ENCODE measurements at regions not wholly inside any gene's neighbourhood (a gene's known extent, or its start where the extent isn't known, plus 50 kb on each side); places are given as distances from the start of the nearest gene placed in this dataset.

DNA sequence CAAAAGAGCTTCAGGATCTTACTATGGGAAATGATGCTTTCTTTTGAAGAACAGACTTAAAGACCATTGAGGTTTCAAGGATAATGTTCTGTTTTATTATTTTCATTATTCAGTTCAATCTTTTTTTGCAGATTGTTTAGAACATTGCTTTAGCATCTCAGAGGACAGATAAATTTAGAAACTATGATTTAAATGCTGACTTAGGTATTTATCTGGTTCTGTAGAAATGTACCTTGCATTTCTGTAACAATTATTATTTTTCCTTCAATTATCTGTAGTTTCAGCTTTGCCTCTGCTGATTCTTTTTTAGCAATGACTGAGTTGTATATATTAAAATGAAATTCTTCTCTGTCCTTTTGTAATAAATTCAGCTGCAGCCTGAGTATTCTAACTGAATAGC lies 205.4 kb upstream of the PCSK2 start:
- TF ChIP-seq, protein P1, sequence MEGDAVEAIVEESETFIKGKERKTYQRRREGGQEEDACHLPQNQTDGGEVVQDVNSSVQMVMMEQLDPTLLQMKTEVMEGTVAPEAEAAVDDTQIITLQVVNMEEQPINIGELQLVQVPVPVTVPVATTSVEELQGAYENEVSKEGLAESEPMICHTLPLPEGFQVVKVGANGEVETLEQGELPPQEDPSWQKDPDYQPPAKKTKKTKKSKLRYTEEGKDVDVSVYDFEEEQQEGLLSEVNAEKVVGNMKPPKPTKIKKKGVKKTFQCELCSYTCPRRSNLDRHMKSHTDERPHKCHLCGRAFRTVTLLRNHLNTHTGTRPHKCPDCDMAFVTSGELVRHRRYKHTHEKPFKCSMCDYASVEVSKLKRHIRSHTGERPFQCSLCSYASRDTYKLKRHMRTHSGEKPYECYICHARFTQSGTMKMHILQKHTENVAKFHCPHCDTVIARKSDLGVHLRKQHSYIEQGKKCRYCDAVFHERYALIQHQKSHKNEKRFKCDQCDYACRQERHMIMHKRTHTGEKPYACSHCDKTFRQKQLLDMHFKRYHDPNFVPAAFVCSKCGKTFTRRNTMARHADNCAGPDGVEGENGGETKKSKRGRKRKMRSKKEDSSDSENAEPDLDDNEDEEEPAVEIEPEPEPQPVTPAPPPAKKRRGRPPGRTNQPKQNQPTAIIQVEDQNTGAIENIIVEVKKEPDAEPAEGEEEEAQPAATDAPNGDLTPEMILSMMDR (IDR thresholded peaks at IDR 0.05; ENCODE audit: borderline replicate concordance, insufficient read depth, low read depth, low read length): no peak
- no peak overlapping the region for H3K4me3 ChIP-seq (ENCODE audit: low read depth, low read length)

DNA sequence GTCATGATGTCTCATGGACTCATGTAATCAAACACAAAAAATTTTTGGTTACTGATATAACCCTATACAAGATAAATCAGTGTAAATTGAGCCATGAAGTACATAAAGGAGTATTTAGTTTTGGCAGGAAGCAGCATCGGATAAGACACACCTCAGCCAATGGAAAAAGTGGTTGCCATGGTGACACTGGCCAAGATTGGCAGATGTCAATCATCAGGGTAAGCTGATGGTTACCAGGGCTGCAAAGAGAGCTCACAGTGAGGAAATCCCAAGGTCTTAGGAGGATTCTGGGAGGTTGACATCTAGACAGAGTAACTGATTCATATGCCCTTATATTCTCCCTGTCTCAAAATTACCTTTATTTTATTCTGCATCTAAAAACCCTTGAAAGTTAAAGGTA lies 203.8 kb upstream of the PCSK2 start:
- no peak overlapping the region for H3K4me3 ChIP-seq (ENCODE audit: low read depth, low read length)
- TF ChIP-seq, protein P1 (IDR thresholded peaks at IDR 0.05; ENCODE audit: borderline replicate concordance, insufficient read depth, low read depth, low read length): no peak

DNA sequence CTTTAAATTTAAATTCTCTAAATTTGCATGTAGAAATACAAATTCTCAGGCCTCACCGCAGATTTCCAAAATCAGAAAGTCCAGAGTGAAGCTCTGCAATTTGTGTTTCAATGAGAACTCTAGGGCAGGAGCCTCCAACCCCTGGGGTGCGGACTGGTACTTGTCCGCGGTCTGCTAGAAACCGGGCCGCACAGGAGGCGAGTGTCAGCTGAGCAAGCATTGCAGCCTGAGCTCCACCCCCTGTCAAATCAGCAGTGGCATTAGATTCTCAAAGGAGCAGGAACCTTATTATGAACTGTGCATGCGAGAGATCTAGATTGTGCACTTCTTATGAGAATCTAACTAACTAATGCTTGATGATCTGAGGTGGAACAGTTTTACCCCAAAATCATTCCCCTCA lies 203.0 kb upstream of the PCSK2 start:
- no peak overlapping the region for H3K4me3 ChIP-seq (ENCODE audit: low read depth, low read length)
- TF ChIP-seq, protein P1 (IDR thresholded peaks at IDR 0.05; ENCODE audit: borderline replicate concordance, insufficient read depth, low read depth, low read length): no peak

DNA sequence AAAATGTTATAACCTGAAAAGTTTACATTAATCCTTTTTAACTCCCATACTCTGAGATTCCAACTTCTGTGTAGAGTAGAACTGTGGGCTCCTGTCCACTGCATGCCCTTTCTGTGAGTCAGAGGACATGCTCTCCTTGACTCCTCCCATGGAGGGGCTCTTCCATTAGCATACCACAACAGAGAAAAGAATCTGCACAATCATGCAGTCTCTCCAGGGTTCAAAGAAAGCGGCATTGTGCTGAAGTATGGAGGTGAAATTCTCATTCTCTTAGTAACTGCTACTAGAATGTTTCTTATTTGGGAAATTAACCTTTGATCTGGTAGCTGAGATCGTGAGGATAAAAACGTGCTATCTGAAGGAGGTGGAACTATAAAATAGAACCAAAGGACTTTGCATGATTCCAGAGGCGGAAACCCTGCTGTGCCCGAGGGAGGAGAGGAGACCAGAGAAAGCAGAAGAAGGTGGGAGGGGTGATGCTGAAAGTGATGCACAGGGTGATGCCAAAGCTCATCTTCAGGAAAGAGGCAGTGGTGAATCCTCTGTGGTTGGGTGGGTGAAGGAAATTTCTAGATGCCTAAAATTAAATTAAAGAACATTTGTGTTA lies 202.2 kb upstream of the PCSK2 start:
- no peak overlapping the region for H3K4me3 ChIP-seq (ENCODE audit: low read depth, low read length)
- TF ChIP-seq, protein P1 (IDR thresholded peaks at IDR 0.05; ENCODE audit: borderline replicate concordance, insufficient read depth, low read depth, low read length): no peak

DNA sequence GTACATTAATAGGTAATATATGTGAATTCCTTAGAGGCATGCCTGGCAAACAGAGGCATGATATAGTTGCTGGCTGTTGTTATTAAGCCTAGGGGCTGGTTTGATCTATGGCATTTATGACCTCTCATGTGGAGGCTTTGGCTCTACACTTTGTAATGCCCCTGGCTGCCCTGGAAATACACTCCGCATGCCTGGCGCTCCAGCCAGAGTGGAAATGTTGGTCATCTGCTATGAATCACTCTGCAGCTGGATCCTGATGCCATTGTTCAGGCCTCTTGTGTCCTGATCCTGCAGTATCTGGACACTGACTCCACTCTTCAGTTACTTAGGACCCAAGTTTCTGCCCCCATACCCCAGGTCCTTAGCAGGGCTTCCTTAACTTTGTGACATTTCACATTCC lies 200.5 kb upstream of the PCSK2 start:
- TF ChIP-seq, protein P1 (IDR thresholded peaks at IDR 0.05; ENCODE audit: borderline replicate concordance, insufficient read depth, low read depth, low read length): no peak

DNA sequence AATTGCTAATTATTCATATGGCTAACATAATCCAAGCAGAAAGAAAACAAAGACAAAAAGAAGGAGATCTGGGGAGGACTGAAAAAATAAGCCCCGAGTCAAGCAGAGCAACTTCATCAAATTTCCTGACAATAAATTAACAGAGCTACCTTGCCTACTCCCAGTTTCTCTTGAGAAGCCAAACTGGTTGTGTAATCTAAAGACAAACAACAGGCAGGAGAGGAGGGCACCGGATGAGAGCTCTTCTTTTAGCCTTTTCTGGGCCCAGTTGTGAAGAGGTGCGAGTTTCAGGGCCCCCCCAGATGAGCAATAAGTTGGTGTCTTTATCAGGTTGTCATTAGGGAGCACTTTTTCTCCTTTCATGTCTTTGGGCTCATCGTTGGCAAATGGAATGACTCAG lies 197.1 kb upstream of the PCSK2 start:
- H3K4me3 ChIP-seq (ENCODE audit: low read depth, low read length): no peak overlapping the region
- TF ChIP-seq, protein P1 (IDR thresholded peaks at IDR 0.05; ENCODE audit: borderline replicate concordance, insufficient read depth, low read depth, low read length): no peak

More for the DNA sequence above, 200.5 kb upstream of the PCSK2 start:
- no peak overlapping the region for H3K4me3 ChIP-seq (ENCODE audit: low read depth, low read length)

DNA sequence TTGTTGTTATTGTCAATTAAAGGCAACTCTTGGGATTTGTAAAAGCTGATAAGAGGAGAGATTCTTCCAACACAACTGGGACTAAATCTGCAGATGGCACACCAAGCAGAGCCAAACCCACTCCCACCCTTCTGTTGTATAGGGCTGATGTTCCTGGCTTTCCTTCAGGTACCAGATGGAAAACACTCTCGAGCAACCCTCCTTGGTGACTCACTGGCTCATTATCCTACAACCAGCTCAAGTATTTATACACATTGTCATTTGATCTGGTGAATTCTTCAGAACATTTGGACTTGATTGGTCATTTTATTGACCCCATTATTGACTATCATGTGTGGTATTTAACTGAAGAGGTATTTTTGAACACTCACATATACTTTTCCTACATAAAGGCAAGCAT lies 190.3 kb upstream of the PCSK2 start:
- TF ChIP-seq, protein P1 (IDR thresholded peaks at IDR 0.05; ENCODE audit: borderline replicate concordance, insufficient read depth, low read depth, low read length): no peak
- H3K4me3 ChIP-seq (ENCODE audit: low read depth, low read length): no peak overlapping the region
